Right ventricle myocardium inferior (tissue), 1 donor: ENCODE measurements at regions not wholly inside any gene's neighbourhood (a gene's known extent, or its start where the extent isn't known, plus 50 kb on each side); places are given as distances from the start of the nearest gene placed in this dataset.
A peak's percentile ranks its signal among the peaks of the same experiment; 100 is the strongest.
"Not testable (repeated sequence)": the region's sequence is repeated elsewhere in the genome, so short reads cannot be mapped to it uniquely, and the experiment has no call there.

Source experiments
- ATAC-seq: fragments of 200-7000 bp; cut with Tn5 transposase; one replicate; pipeline ENCODE4 v1.9.1; 2020; ENCODE audit warnings: mild to moderate bottlenecking, moderate library complexity
- DNase-seq: peaks from one replicate; pipeline ENCODE4 v3.0.0; 2021; ENCODE audit errors: missing footprints
- intact Hi-C: fragments of 100-400 bp; cut with DNase I; formaldehyde crosslinking; loops from one replicate; pipeline ENCODE4 v1.11.0; 2022
- donor health status: DM: no; HTN: yes; CAD: no; lungs with severe emphysema.

- intact Hi-C loops: no loop called here
- ATAC-seq (no peak), DNase-seq (no peak)
These were observed 68.4 kb upstream of the PRR5 start for GRCh38 chr22:44633647-44634046.

- DNase-seq (no peak), ATAC-seq (no peak)
- intact Hi-C loops: no loop called here
These were observed 69.2 kb upstream of the PRR5 start for GRCh38 chr22:44632541-44633396.

- ATAC-seq (no peak), DNase-seq (no peak)
- intact Hi-C loops: no loop called here
These were observed 71.2 kb upstream of the PRR5 start for GRCh38 chr22:44630826-44631225.

- intact Hi-C loops: loop anchor here (5.0 to 10.0 kb wide), 2 partner anchors 294 to 1242 kb away; no protein-coding TSS in a partner anchor
- ATAC-seq (no peak), DNase-seq (no peak)
These were observed 73.2 kb upstream of the PRR5 start for GRCh38 chr22:44628835-44629234.

GRCh38 chr22:44628273-44628672 is 73.7 kb upstream of the PRR5 start:
- DNase-seq (no peak), ATAC-seq (no peak)
- intact Hi-C loops: loop anchor here (5.0 to 10.0 kb wide), 2 partner anchors 293 to 1241 kb away; no protein-coding TSS in a partner anchor

- no peak for ATAC-seq
- intact Hi-C loops: loop anchor here (5.0 to 10.0 kb wide), 2 partner anchors 293 to 1240 kb away; no protein-coding TSS in a partner anchor
- DNase-seq: no peak
These were observed 74.4 kb upstream of the PRR5 start for GRCh38 chr22:44627521-44628139.

GRCh38 chr22:44625981-44626687 is 75.9 kb upstream of the PRR5 start:
- intact Hi-C loops: loop anchor here (1.0 to 10.0 kb wide), 3 partner anchors 291 to 1239 kb away; no protein-coding TSS in a partner anchor
- peak; percentile 66 for ATAC-seq
- no peak for DNase-seq

- intact Hi-C loops: loop anchor here (5.0 to 10.0 kb wide), 2 partner anchors 291 to 1238 kb away; no protein-coding TSS in a partner anchor
- ATAC-seq: no peak
- no peak for DNase-seq
These were observed 76.6 kb upstream of the PRR5 start for GRCh38 chr22:44625421-44625760.

- intact Hi-C loops: loop anchor here (5.0 to 10.0 kb wide), 3 partner anchors 290 to 1238 kb away; no protein-coding TSS in a partner anchor
- DNase-seq (no peak), ATAC-seq (no peak)
These were observed 77.1 kb upstream of the PRR5 start for GRCh38 chr22:44624689-44625420.

GRCh38 chr22:44623771-44624510 is 78.1 kb upstream of the PRR5 start:
- intact Hi-C loops: loop anchor here (5.0 to 10.0 kb wide), 2 partner anchors 289 to 537 kb away; no protein-coding TSS in a partner anchor
- no peak for ATAC-seq
- DNase-seq: no peak

- ATAC-seq (no peak), DNase-seq (no peak)
- intact Hi-C loops: loop anchor here (5.0 to 10.0 kb wide), 2 partner anchors 288 to 535 kb away; no protein-coding TSS in a partner anchor
These were observed 79.3 kb upstream of the PRR5 start for GRCh38 chr22:44622679-44623078.

- DNase-seq: no peak
- intact Hi-C loops: loop anchor here (5.0 to 10.0 kb wide), 2 partner anchors 287 to 535 kb away; no protein-coding TSS in a partner anchor
- ATAC-seq: no peak
These were observed 79.9 kb upstream of the PRR5 start for GRCh38 chr22:44622147-44622427.

- ATAC-seq (no peak), DNase-seq (no peak)
- intact Hi-C loops: loop anchor here (5.0 to 10.0 kb wide), 2 partner anchors 287 to 534 kb away; no protein-coding TSS in a partner anchor
These were observed 80.4 kb upstream of the PRR5 start for GRCh38 chr22:44621401-44622146.

GRCh38 chr22:44620841-44621257 is 81.2 kb upstream of the PRR5 start:
- DNase-seq (no peak), ATAC-seq (no peak)
- intact Hi-C loops: loop anchor here (5.0 to 10.0 kb wide), 2 partner anchors 286 to 534 kb away; no protein-coding TSS in a partner anchor

- intact Hi-C loops: loop anchor here (5.0 to 10.0 kb wide), 2 partner anchors 285 to 533 kb away; no protein-coding TSS in a partner anchor
- DNase-seq: peak; percentile 83
- peak; percentile 31 for ATAC-seq
These were observed 81.7 kb upstream of the PRR5 start for GRCh38 chr22:44620129-44620840.

GRCh38 chr22:44619560-44620128 is 82.4 kb upstream of the PRR5 start:
- not testable (repeated sequence) for ATAC-seq, DNase-seq
- intact Hi-C loops: loop anchor here (5.0 to 10.0 kb wide), 2 partner anchors 285 to 532 kb away; no protein-coding TSS in a partner anchor
